ENCODE measurements at regions not wholly inside any gene's neighbourhood (a gene's known extent, or its start where the extent isn't known, plus 50 kb on each side); places are given as distances from the start of the nearest gene placed in this dataset.

DNA sequence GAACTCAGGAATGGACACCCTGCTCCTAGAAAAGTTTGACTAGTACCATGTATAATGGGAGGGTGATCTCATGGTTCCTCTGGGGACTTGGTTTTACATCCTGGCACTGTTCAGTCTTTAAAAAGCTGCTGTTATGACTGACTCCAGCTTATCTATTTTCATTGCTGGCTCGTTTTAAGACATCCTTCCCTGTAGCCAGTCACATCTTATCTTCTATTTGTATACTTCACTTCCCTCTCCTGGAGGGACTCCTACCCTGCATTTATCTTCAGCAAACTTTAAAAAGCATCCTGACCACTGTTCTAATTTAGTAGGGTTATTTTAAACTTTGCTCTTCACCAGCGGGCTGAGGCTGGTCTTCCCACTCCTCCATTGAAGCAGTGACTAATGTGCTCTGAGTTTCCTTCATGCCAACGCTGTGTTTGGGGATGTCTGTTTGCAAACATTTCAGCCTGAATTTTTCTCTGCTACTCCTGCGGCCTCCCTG lies 72.9 kb upstream of the ARMC3 start:
- Histone ChIP-seq H3T11ph (ENCODE audit: low read length) (no peak overlapping the region), H4K91ac (ENCODE audit: insufficient read length, low read depth, low read length) (no peak overlapping the region), H2AK5ac (ENCODE audit: insufficient read length, low read length) (no peak overlapping the region), H3K9me3 (ENCODE audit: control insufficient read depth, low read depth, low read length) (no peaks in the 10 kb centered on the region), H2BK12ac (ENCODE audit: insufficient read length, low read depth, low read length) (no peak overlapping the region), H3K56ac (ENCODE audit: insufficient read length, low read depth, low read length) (no peak overlapping the region), H3K18ac (ENCODE audit: insufficient read length, low read depth, low read length) (no peak overlapping the region), H3K4ac (ENCODE audit: low read depth, low read length) (no peak overlapping the region), H2BK120ac (ENCODE audit: low read depth, low read length, poor library complexity, severe bottlenecking) (no peak overlapping the region), H3K27me3 (ENCODE audit: insufficient read depth, low read length) (no peaks in the 10 kb centered on the region; the same call in 1 of the 2 replicates), H3K23ac (ENCODE audit: insufficient read length, low read depth, low read length) (no peak overlapping the region), H2BK5ac (ENCODE audit: insufficient read length, low read length) (no peak overlapping the region), H2AFZ (ENCODE audit: low read length) (no peak overlapping the region), H2BK20ac (ENCODE audit: low read depth, low read length, poor library complexity, severe bottlenecking) (no peak overlapping the region), H4K5ac (ENCODE audit: insufficient read length, low read depth, low read length) (no peak overlapping the region), H3K79me2 (ENCODE audit: insufficient read depth, low read length) (no peaks in the 10 kb centered on the region), H3K14ac (ENCODE audit: insufficient read depth, low read length) (no peak overlapping the region), H3K27ac (ENCODE audit: insufficient read length, low read depth, low read length) (no peak overlapping the region), H4K20me1 (ENCODE audit: control insufficient read depth, insufficient read depth, insufficient read length) (no peaks in the 10 kb centered on the region), H3K4me2 (ENCODE audit: insufficient read depth, insufficient read length, low read length) (no peak overlapping the region), H3K23me2 (ENCODE audit: insufficient read length, low read depth, low read length, poor library complexity, severe bottlenecking) (no peaks in the 10 kb centered on the region), H3K4me1 (ENCODE audit: insufficient read depth, low read length) (no peaks in the 10 kb centered on the region), H3K9ac (ENCODE audit: extremely low read depth, insufficient read length, low read length) (no peak overlapping the region), H2BK15ac (ENCODE audit: low read depth, low read length) (no peak overlapping the region), H4K8ac (replicated peaks; ENCODE audit: insufficient read length, low read depth, low read length) (no peak overlapping the region), H3K79me1 (ENCODE audit: insufficient read depth, low read depth, low read length, poor library complexity, severe bottlenecking) (no peaks in the 10 kb centered on the region)
- TF ChIP-seq, protein P1, sequence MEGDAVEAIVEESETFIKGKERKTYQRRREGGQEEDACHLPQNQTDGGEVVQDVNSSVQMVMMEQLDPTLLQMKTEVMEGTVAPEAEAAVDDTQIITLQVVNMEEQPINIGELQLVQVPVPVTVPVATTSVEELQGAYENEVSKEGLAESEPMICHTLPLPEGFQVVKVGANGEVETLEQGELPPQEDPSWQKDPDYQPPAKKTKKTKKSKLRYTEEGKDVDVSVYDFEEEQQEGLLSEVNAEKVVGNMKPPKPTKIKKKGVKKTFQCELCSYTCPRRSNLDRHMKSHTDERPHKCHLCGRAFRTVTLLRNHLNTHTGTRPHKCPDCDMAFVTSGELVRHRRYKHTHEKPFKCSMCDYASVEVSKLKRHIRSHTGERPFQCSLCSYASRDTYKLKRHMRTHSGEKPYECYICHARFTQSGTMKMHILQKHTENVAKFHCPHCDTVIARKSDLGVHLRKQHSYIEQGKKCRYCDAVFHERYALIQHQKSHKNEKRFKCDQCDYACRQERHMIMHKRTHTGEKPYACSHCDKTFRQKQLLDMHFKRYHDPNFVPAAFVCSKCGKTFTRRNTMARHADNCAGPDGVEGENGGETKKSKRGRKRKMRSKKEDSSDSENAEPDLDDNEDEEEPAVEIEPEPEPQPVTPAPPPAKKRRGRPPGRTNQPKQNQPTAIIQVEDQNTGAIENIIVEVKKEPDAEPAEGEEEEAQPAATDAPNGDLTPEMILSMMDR (conservative IDR thresholded peaks at IDR 0.05) = no peak
- no peaks in the 10 kb centered on the region for H3K36me3 Mint-ChIP-seq (ENCODE audit: insufficient read depth in 1 of 3, low read depth in 3 of 3)
- H3K4me3 Mint-ChIP-seq = no peak overlapping the region
- no peak for DNase-seq
- H3K9me3 Mint-ChIP-seq = no peaks in the 10 kb centered on the region
- H3K27ac Mint-ChIP-seq = no peak overlapping the region
- H3K4me1 Mint-ChIP-seq = no peaks in the 10 kb centered on the region
- no CpG with 5 or more reads among the region's 4 CpGs for WGBS (ENCODE audit: extremely low coverage, insufficient read length, low lambda C conversion rate)
- H3K27me3 Mint-ChIP-seq (ENCODE audit: low read depth) = no peaks in the 10 kb centered on the region

Measured in H9 (cell line).